Adrenal gland (tissue), 9 donors: ENCODE measurements at regions not wholly inside any gene's neighbourhood (a gene's known extent, or its start where the extent isn't known, plus 50 kb on each side); places are given as distances from the start of the nearest gene placed in this dataset.

ENCODE experiments used
- DNase-seq, 7 donors: peaks; one replicate each; pipeline ENCODE4 v3.0.0-alpha.2; 2019 to 2020
- H3K27ac ChIP-seq, 5 donors: fragments of 200-600 bp; sonication (generic) in 4 of 5; 1 replicate in 3 of 5; 2 replicates in 2 of 5; pipeline versions ENCODE4 v1.5.1 to v1.8.0; 2016 to 2020; ENCODE audit warnings: mild to moderate bottlenecking in 1 of 5
- H3K27me3 ChIP-seq: fragments of 200-600 bp; 2 replicates; pipeline ENCODE4 v1.8.0; 2021
- H3K36me3 ChIP-seq, 2 donors: fragments of 200-600 bp; replicated peaks in 1 of 2; 1 replicate in 1 of 2; 2 replicates in 1 of 2; pipeline versions ENCODE4 v1.5.1 to v1.8.0; 2018 to 2022
- H3K4me1 ChIP-seq, 2 donors: fragments of 200-600 bp; replicated peaks in 1 of 2; 1 replicate in 1 of 2; 2 replicates in 1 of 2; pipeline versions ENCODE4 v1.5.1 to v1.8.0; 2018 to 2021
- H3K4me3 ChIP-seq, 4 donors: fragments of 200-600 bp; sonication (generic) in 3 of 4; one replicate each; pipeline ENCODE4 v1.5.1; 2016 to 2018
- H3K9me3 ChIP-seq, 3 donors: fragments of 200-600 bp; sonication (generic) in 1 of 3; replicated peaks in 1 of 3; 1 replicate in 2 of 3; 2 replicates in 1 of 3; pipeline versions ENCODE4 v1.5.1 to v1.8.0; 2016 to 2021
- CTCF ChIP-seq, 6 experiments: fragments of 450-650 bp in 4 of 6; fragments of 200-600 bp in 2 of 6; sonication (generic) in 1 of 6; IDR thresholded peaks; 1 replicate in 5 of 6; 2 replicates in 1 of 6; pipeline versions ENCODE4 v1.5.1 to v1.8.0; 2016 to 2021; ENCODE audit warnings: antibody characterized with exemption in 6 of 6, mild to moderate bottlenecking in 2 of 6, moderate library complexity in 1 of 6
- POLR2A ChIP-seq, 2 donors: fragments of 450-650 bp; IDR thresholded peaks; one replicate each; pipeline ENCODE4 v1.6.1; 2017; ENCODE audit warnings: antibody characterized with exemption in 2 of 2, mild to moderate bottlenecking in 2 of 2, moderate library complexity in 1 of 2
- WGBS, 4 donors: extraction: QIAGEN DNeasy Blood & Tissue Kit in 2 of 4; methylation state at CpG; one replicate each; pipeline versions ENCODE4 v1.1.5 to v1.1.7; 2013 to 2017; 5-methylcytosine and 5-hydroxymethylcytosine counted together
- intact Hi-C, 2 donors: fragments of 100-400 bp; cut with DNase I; formaldehyde crosslinking; loops; one replicate each; pipeline versions ENCODE4 v1.14.1 to v1.15.0; 2022 to 2023
- donor health status: healthy with polysubstance abuse.
- donor health status: Bipolar disorder and iron deficiency.
- donor health status: DM: yes; HTN: yes; CAD: no.
- donor health status: DM: no; HTN: no; CAD: no.
- donor health status: DM: no; HTN: no; CAD: no.

GRCh38 chr16:54577651-54578128 is 291.1 kb upstream of the IRX3 start:
- TF ChIP-seq POLR2A (IDR thresholded peaks at IDR 0.05) (no peak), CTCF (IDR thresholded peaks at IDR 0.05) (no peak)
- intact Hi-C loops = no loop called here
- 20 to 37% (median 29%) methylated on average over 15 of the region's 15 CpGs for WGBS, 4 donors

GRCh38 chr16:54576785-54577184 is 290.2 kb upstream of the IRX3 start:
- Histone ChIP-seq H3K4me1 (no peaks in the 10 kb centered on the region), H3K27ac (no peak overlapping the region), H3K27me3 (peaks cover 13% of the 10 kb centered on the region), H3K36me3 (no peaks in the 10 kb centered on the region), H3K4me3 (no peak overlapping the region), H3K9me3 (no peaks in the 10 kb centered on the region)
- intact Hi-C loops = no loop called here
- DNase-seq = no peak
- WGBS, 4 donors = 56 to 62% (median 59%) methylated on average over 4 of the region's 4 CpGs
- TF ChIP-seq CTCF (IDR thresholded peaks at IDR 0.05) (no peak), POLR2A (IDR thresholded peaks at IDR 0.05) (no peak)

More at GRCh38 chr16:54577651-54578128, 291.1 kb upstream of the IRX3 start:
- DNase-seq = no peak
- Histone ChIP-seq H3K36me3 (no peaks in the 10 kb centered on the region), H3K27ac (no peak overlapping the region), H3K4me1 (no peaks in the 10 kb centered on the region), H3K27me3 (peaks cover 13% of the 10 kb centered on the region), H3K4me3 (no peak overlapping the region), H3K9me3 (no peaks in the 10 kb centered on the region)

GRCh38 chr16:54568906-54569807 is 282.6 kb upstream of the IRX3 start:
- 45 to 50% (median 48%) methylated on average over 9 of the region's 9 CpGs for WGBS, 4 donors
- TF ChIP-seq POLR2A (IDR thresholded peaks at IDR 0.05) (no peak), CTCF (IDR thresholded peaks at IDR 0.05) (no peak)
- Histone ChIP-seq H3K4me3 (no peak overlapping the region), H3K27ac (no peak overlapping the region), H3K9me3 (no peaks in the 10 kb centered on the region), H3K27me3 (no peaks in the 10 kb centered on the region), H3K36me3 (no peaks in the 10 kb centered on the region), H3K4me1 (no peaks in the 10 kb centered on the region)
- intact Hi-C loops = no loop called here
- DNase-seq = no peak

- H3K4me1 ChIP-seq = no peaks in the 10 kb centered on the region
- H3K27me3 ChIP-seq = no peaks in the 10 kb centered on the region
- no peak for DNase-seq
- intact Hi-C loops = no loop called here
- H3K9me3 ChIP-seq = no peaks in the 10 kb centered on the region
- H3K4me3 ChIP-seq = no peak overlapping the region
- WGBS, 4 donors = 69 to 79% (median 73%) methylated on average over 4 of the region's 4 CpGs
- TF ChIP-seq POLR2A (IDR thresholded peaks at IDR 0.05) = no peak
- no peak for TF ChIP-seq CTCF (IDR thresholded peaks at IDR 0.05)
- no peak overlapping the region for H3K27ac ChIP-seq
- H3K36me3 ChIP-seq = no peaks in the 10 kb centered on the region
Observed at GRCh38 chr16:54564841-54565240, 278.3 kb upstream of the IRX3 start.
